ENCODE measurements at regions not wholly inside any gene's neighbourhood (a gene's known extent, or its start where the extent isn't known, plus 50 kb on each side); places are given as distances from the start of the nearest gene placed in this dataset.

DNA sequence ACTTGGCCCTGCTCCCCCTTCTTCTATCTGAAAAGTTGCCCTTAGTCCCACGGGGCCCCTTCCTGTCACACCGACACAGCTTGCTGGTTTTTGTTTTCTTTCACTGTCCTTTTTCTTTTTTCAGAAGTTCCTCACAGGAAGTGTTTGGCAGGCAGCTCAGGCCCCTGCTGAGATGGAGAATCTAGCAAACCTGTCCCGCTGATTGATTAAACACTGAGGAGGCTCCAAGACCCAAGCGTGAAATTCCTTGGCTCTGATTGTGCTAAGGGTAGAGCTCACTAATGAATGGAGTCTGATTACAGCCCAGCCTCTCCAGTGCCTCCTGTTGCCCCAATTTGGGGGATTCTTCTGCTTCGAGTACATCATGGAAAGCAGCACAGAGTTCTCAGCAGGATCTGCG is 365.9 kb upstream of the MEX3C start:
- no peaks in the 10 kb centered on the region for H3K36me3 ChIP-seq (replicated peaks; ENCODE audit: insufficient read depth, low read length)
- H3K4me3 ChIP-seq (ENCODE audit: low read length) = no peak overlapping the region
- H2AFZ ChIP-seq (ENCODE audit: low read length) = no peak overlapping the region
- H3K27me3 ChIP-seq (replicated peaks; ENCODE audit: insufficient read depth, low read length) = no peaks in the 10 kb centered on the region
- DNase-seq = no peak
- H3K9ac ChIP-seq (ENCODE audit: low read length) = no peak overlapping the region
- H3K9me2 ChIP-seq (replicated peaks; ENCODE audit: insufficient read depth, low read length) = no peaks in the 10 kb centered on the region; the same call in 1 of the 2 replicates
- no peaks in the 10 kb centered on the region for H3F3A ChIP-seq (ENCODE audit: insufficient read depth, low read length)
- no peaks in the 10 kb centered on the region for H3K79me2 ChIP-seq (ENCODE audit: low read length)
- no peaks in the 10 kb centered on the region for H3K4me1 ChIP-seq (ENCODE audit: low read length)
- H3K9me3 ChIP-seq (replicated peaks; ENCODE audit: insufficient read depth, low read length) = no peaks in the 10 kb centered on the region
- no peak overlapping the region for H3K27ac ChIP-seq (ENCODE audit: low read length)
- no peak overlapping the region for H3K4me2 ChIP-seq (ENCODE audit: low read depth, low read length)
- TF ChIP-seq EZH2phosphoT487 (IDR thresholded peaks at IDR 0.05; ENCODE audit: low read length) = no peak
- TF ChIP-seq, protein P1, sequence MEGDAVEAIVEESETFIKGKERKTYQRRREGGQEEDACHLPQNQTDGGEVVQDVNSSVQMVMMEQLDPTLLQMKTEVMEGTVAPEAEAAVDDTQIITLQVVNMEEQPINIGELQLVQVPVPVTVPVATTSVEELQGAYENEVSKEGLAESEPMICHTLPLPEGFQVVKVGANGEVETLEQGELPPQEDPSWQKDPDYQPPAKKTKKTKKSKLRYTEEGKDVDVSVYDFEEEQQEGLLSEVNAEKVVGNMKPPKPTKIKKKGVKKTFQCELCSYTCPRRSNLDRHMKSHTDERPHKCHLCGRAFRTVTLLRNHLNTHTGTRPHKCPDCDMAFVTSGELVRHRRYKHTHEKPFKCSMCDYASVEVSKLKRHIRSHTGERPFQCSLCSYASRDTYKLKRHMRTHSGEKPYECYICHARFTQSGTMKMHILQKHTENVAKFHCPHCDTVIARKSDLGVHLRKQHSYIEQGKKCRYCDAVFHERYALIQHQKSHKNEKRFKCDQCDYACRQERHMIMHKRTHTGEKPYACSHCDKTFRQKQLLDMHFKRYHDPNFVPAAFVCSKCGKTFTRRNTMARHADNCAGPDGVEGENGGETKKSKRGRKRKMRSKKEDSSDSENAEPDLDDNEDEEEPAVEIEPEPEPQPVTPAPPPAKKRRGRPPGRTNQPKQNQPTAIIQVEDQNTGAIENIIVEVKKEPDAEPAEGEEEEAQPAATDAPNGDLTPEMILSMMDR (IDR thresholded peaks at IDR 0.05; ENCODE audit: low read length) = no peak
- H4K20me1 ChIP-seq (ENCODE audit: insufficient read depth, low read length) = no peaks in the 10 kb centered on the region

DNA sequence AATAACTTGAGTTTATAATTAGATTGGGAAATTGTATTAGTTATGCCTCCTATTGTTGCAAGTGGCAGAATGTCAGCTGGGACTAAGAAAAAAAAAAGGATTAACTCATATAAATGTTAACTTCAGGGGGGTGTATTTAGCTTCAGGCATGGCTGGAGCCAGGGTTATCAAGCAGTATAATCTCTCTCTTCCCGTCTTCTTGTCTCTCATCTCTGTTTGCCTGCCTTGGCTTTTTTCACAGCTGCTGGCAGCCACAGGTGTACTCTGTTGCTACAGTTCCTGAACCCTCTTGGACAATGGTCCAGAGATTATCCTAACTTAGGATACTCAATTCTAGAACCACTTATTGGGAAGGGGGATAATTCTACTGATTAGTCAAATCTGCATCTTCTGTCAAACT is 370.7 kb upstream of the MEX3C start:
- DNase-seq = no peak
- TF ChIP-seq EZH2 (optimal IDR thresholded peaks at IDR 0.05; ENCODE audit: low read depth, low read length) (no peak), EZH2phosphoT487 (IDR thresholded peaks at IDR 0.05; ENCODE audit: low read length) (no peak)
- TF ChIP-seq, protein P1 (IDR thresholded peaks at IDR 0.05; ENCODE audit: low read length) = no peak
- Histone ChIP-seq H3K79me2 (ENCODE audit: low read length) (no peaks in the 10 kb centered on the region), H3K4me2 (ENCODE audit: low read depth, low read length) (no peak overlapping the region), H3F3A (ENCODE audit: insufficient read depth, low read length) (no peaks in the 10 kb centered on the region), H3K9ac (ENCODE audit: low read length) (no peak overlapping the region), H3K36me3 (replicated peaks; ENCODE audit: insufficient read depth, low read length) (no peaks in the 10 kb centered on the region), H3K27me3 (replicated peaks; ENCODE audit: insufficient read depth, low read length) (no peaks in the 10 kb centered on the region), H3K27ac (ENCODE audit: low read length) (no peak overlapping the region), H3K9me2 (replicated peaks; ENCODE audit: insufficient read depth, low read length) (no peaks in the 10 kb centered on the region), H2AFZ (ENCODE audit: low read length) (no peak overlapping the region), H3K9me3 (replicated peaks; ENCODE audit: insufficient read depth, low read length) (no peaks in the 10 kb centered on the region), H3K4me1 (ENCODE audit: low read length) (no peaks in the 10 kb centered on the region), H4K20me1 (ENCODE audit: insufficient read depth, low read length) (no peaks in the 10 kb centered on the region), H3K4me3 (ENCODE audit: low read length) (no peak overlapping the region)

GRCh38 chr18:51569153-51569552 is 371.7 kb upstream of the MEX3C start:
- DNase-seq = no peak
- Histone ChIP-seq H3K36me3 (replicated peaks; ENCODE audit: insufficient read depth, low read length) (no peaks in the 10 kb centered on the region), H3K9ac (ENCODE audit: low read length) (no peak overlapping the region), H3K9me3 (replicated peaks; ENCODE audit: insufficient read depth, low read length) (no peaks in the 10 kb centered on the region), H3K4me3 (ENCODE audit: low read length) (no peak overlapping the region), H3K9me2 (replicated peaks; ENCODE audit: insufficient read depth, low read length) (no peaks in the 10 kb centered on the region), H3K4me2 (ENCODE audit: low read depth, low read length) (no peak overlapping the region), H3K27ac (ENCODE audit: low read length) (no peak overlapping the region), H2AFZ (ENCODE audit: low read length) (no peak overlapping the region), H3K4me1 (ENCODE audit: low read length) (no peaks in the 10 kb centered on the region), H4K20me1 (ENCODE audit: insufficient read depth, low read length) (no peaks in the 10 kb centered on the region), H3K79me2 (ENCODE audit: low read length) (no peaks in the 10 kb centered on the region), H3F3A (ENCODE audit: insufficient read depth, low read length) (no peaks in the 10 kb centered on the region), H3K27me3 (replicated peaks; ENCODE audit: insufficient read depth, low read length) (no peaks in the 10 kb centered on the region)
- no peak for TF ChIP-seq EZH2phosphoT487 (IDR thresholded peaks at IDR 0.05; ENCODE audit: low read length)
- TF ChIP-seq, protein P1 (IDR thresholded peaks at IDR 0.05; ENCODE audit: low read length) = no peak
- TF ChIP-seq EZH2 (optimal IDR thresholded peaks at IDR 0.05; ENCODE audit: low read depth, low read length) = no peak
